Transverse colon (tissue), 3 donors: ENCODE measurements at regions not wholly inside any gene's neighbourhood (a gene's known extent, or its start where the extent isn't known, plus 50 kb on each side); places are given as distances from the start of the nearest gene placed in this dataset.

Experiments used
- EP300 ChIP-seq: sonication (generic); formaldehyde crosslinking; IDR thresholded peaks from one replicate; pipeline ENCODE4 v1.6.1; 2017; ENCODE audit warnings: antibody characterized with exemption, low read depth
- POLR2A ChIP-seq: fragments of 450-650 bp; IDR thresholded peaks from one replicate; pipeline ENCODE4 v1.6.1; 2016; ENCODE audit warnings: antibody characterized with exemption, mild to moderate bottlenecking, moderate library complexity
- TF ChIP-seq, protein P1 (sequence below), 5 experiments: fragments of 200-600 bp in 3 of 5; fragments of 450-650 bp in 2 of 5; sonication (generic) in 3 of 5; IDR thresholded peaks; 1 replicate in 2 of 5; 2 replicates in 3 of 5; pipeline ENCODE4 v1.5.1; 2016 to 2017; ENCODE audit warnings: antibody characterized with exemption in 5 of 5, inconsistent platforms in 3 of 5, mild to moderate bottlenecking in 2 of 5, moderate library complexity in 1 of 5

DNA sequence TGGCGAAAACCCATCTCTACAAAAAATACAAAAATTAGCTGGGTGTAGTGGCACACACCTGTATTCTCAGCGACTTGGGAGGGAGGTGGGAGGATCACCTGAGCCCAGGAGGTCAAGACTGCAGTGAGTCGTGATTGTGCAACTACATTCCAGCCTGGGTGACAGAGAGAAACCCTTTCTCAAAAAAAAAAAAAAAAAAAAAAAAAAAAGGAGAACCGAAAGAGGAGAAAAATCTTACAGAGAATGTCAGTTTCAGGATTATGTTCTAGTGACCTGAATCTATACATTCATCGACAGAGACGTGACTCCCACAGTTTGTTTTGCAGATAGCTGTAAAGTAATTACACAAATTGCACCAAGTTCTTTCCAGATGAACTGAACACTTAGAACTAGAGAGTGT is 187.8 kb downstream of the FTCDNL1 start:
- TF ChIP-seq, protein P1, sequence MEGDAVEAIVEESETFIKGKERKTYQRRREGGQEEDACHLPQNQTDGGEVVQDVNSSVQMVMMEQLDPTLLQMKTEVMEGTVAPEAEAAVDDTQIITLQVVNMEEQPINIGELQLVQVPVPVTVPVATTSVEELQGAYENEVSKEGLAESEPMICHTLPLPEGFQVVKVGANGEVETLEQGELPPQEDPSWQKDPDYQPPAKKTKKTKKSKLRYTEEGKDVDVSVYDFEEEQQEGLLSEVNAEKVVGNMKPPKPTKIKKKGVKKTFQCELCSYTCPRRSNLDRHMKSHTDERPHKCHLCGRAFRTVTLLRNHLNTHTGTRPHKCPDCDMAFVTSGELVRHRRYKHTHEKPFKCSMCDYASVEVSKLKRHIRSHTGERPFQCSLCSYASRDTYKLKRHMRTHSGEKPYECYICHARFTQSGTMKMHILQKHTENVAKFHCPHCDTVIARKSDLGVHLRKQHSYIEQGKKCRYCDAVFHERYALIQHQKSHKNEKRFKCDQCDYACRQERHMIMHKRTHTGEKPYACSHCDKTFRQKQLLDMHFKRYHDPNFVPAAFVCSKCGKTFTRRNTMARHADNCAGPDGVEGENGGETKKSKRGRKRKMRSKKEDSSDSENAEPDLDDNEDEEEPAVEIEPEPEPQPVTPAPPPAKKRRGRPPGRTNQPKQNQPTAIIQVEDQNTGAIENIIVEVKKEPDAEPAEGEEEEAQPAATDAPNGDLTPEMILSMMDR (IDR thresholded peaks at IDR 0.05) = no peak
- no peak for TF ChIP-seq POLR2A
- no peak for TF ChIP-seq EP300
